ENCODE measurements at regions not wholly inside any gene's neighbourhood (a gene's known extent, or its start where the extent isn't known, plus 50 kb on each side); places are given as distances from the start of the nearest gene placed in this dataset.

DNA sequence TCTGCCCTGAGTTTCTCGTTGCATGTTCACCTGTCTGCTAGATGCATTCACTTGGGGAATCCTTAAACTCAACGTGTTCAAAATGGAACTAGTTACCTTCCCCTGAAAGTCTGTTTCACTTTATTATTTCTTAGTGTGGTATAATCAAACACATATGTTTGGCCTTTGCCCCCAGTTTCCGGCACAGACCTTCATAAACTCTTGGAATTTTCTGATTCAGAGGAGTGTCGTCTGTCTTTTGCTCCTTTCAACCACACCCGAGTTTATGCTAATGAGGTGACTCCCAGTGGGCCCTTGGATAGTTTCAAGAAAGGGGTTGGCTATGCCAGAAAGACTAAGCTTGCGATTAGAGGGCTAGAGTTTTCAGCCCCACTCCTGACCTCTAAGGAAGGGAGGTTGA, 198.9 kb downstream of the CDCA7 start:
- H3K4me3 ChIP-seq (ENCODE audit: low read depth, low read length): no peak overlapping the region
- DNase-seq (ENCODE audit: low read depth): peak; percentile 28
- TF ChIP-seq, protein P1, sequence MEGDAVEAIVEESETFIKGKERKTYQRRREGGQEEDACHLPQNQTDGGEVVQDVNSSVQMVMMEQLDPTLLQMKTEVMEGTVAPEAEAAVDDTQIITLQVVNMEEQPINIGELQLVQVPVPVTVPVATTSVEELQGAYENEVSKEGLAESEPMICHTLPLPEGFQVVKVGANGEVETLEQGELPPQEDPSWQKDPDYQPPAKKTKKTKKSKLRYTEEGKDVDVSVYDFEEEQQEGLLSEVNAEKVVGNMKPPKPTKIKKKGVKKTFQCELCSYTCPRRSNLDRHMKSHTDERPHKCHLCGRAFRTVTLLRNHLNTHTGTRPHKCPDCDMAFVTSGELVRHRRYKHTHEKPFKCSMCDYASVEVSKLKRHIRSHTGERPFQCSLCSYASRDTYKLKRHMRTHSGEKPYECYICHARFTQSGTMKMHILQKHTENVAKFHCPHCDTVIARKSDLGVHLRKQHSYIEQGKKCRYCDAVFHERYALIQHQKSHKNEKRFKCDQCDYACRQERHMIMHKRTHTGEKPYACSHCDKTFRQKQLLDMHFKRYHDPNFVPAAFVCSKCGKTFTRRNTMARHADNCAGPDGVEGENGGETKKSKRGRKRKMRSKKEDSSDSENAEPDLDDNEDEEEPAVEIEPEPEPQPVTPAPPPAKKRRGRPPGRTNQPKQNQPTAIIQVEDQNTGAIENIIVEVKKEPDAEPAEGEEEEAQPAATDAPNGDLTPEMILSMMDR (IDR thresholded peaks at IDR 0.05; ENCODE audit: insufficient read depth, low read length): no peak

DNA sequence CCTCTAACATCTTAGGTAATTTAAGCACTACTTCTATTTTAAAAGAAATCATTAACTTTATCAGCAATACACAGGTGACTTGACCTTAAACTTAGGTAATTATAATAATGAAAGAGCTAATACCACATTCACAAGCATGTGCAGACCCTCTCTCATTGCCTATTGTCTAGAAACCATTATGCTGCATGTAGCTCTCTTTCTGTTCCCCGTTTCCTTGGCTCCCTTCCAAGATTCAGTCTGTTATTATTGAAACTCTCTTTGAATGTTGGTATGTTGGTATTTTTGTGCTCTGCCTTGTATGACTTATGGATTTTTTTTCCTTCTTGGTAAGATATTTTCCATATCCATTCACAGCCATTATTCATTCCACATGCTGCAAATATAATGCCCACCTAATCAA, 201.2 kb downstream of the CDCA7 start:
- H3K4me3 ChIP-seq (ENCODE audit: low read depth, low read length): no peak overlapping the region
- TF ChIP-seq, protein P1 (IDR thresholded peaks at IDR 0.05; ENCODE audit: insufficient read depth, low read length): no peak
- DNase-seq (ENCODE audit: low read depth): peak; percentile 11

DNA sequence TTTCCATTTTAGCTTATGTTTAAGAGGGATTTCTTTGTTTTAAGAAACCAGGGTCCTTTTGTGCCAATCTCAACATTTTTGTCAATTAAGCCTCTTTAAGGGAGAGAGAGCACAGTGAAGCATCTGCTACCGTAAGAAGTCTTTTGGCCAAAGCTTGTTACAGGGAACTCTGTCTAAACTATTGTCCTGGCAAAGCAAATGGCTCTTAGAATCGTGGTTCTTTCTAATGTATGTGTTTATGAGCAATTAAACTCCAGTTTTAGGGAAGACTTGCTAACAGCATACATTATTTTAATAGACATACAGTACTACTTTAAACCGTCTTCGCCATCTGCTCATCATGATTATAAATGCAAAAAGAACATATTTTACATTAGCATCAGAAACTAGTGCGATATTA, 202.1 kb downstream of the CDCA7 start:
- DNase-seq (ENCODE audit: low read depth): no peak

DNA sequence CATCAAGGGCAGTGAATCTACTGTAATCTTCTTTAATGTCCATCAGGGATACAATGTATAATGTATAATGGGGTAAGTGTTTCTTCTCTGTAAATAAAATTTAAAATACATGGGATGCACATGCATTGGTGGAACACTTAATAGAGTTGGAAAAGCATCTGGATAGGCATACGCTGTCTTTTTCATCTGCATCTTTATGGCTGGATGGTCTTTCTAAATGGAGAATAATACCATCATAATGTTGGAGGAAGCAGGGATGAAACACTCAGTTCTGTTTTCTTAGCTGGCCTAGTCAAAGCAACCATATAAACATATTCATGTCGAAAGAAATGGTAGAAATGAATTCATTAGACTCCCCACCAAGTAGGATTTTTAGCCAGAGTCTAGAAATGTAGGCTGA, 202.8 kb downstream of the CDCA7 start:
- DNase-seq (ENCODE audit: low read depth): no peak

More for the DNA sequence above, 202.1 kb downstream of the CDCA7 start:
- TF ChIP-seq, protein P1 (IDR thresholded peaks at IDR 0.05; ENCODE audit: insufficient read depth, low read length): no peak
- no peak overlapping the region for H3K4me3 ChIP-seq (ENCODE audit: low read depth, low read length)

DNA sequence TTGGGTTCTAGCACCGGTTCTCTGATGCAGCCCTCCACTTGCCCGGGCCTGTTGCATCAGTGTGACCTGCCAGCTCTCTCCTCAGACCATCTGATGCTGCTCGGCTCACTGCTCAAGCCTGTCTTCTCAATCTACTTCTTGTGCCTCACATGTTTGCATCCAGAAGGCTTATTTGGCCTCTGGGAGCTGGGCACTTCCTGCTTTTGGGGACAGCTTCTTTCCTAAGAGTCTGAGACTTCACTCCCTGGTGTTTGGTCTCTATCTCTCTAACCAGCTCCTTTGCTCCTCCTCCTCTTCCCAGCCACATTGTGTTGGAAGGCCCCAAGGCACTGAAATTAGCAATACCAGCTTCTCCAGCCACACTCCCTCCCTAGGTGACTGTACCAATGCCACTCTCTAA, 212.8 kb downstream of the CDCA7 start:
- H3K4me3 ChIP-seq (ENCODE audit: low read depth, low read length): no peak overlapping the region
- TF ChIP-seq, protein P1 (IDR thresholded peaks at IDR 0.05; ENCODE audit: insufficient read depth, low read length): no peak
- no peak for DNase-seq (ENCODE audit: low read depth)

More for the DNA sequence above, 202.8 kb downstream of the CDCA7 start:
- TF ChIP-seq, protein P1 (IDR thresholded peaks at IDR 0.05; ENCODE audit: insufficient read depth, low read length): no peak
- H3K4me3 ChIP-seq (ENCODE audit: low read depth, low read length): no peak overlapping the region

DNA sequence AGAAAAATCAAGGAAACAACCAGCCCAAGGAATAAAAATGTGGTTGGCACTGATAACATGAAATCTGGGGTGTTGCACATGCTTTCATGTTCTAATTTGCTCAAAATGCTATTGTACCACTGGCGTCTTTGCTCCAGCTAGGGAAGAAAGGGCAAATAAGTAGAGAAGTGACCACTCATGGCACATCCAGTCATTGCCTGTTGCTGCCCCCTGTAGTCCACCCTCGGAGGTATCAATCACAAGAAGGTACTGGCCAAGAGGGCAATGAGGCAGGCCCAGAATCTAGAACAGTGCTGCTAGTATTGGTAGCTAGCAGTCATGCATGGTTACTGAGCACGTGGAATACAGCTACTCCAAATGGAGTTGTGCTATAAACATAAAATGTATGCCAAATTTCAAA, 213.4 kb downstream of the CDCA7 start:
- DNase-seq (ENCODE audit: low read depth): no peak
- no peak overlapping the region for H3K4me3 ChIP-seq (ENCODE audit: low read depth, low read length)
- TF ChIP-seq, protein P1 (IDR thresholded peaks at IDR 0.05; ENCODE audit: insufficient read depth, low read length): no peak
